ENCODE measurements at regions not wholly inside any gene's neighbourhood (a gene's known extent, or its start where the extent isn't known, plus 50 kb on each side); places are given as distances from the start of the nearest gene placed in this dataset.

DNA sequence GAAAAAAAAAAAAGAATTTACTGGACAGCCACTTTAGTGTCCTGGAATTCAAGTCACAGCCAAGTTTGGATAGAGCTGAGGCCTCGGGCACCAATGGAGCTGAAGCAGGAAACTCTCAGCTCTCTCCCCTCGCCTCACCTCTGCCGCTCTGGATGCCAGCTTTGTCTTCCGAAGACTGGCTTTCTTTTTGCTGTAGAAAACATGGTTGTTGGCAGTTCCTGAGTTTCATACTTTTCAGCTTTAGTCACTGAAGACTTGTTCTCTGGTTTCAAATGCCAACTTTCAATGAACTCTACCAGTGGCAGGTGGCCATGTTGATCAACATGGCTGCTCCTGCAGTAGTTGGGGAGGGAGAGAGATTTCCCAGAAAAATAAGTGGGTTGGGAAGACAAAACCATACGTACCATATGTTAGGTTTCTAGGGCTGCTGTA lies 142.2 kb downstream of the SNX18 start:
- H4K20me1 ChIP-seq (ENCODE audit: control insufficient read depth, extremely low read depth, insufficient read depth, low read length): no peaks in the 10 kb centered on the region
- H3K9me3 ChIP-seq (ENCODE audit: control insufficient read depth, low read depth, low read length): no peaks in the 10 kb centered on the region
- H3K4me3 ChIP-seq (ENCODE audit: control insufficient read depth in 2 of 3, extremely low read depth in 1 of 3, insufficient read depth in 2 of 3, low read depth in 1 of 3, low read length in 3 of 3): no peak overlapping the region
- H2AFZ ChIP-seq (ENCODE audit: control insufficient read depth, low read length): no peak overlapping the region
- no peaks in the 10 kb centered on the region for H3K36me3 ChIP-seq (ENCODE audit: control insufficient read depth in 2 of 2, extremely low read depth in 1 of 2, insufficient read depth in 2 of 2, low read length in 2 of 2)
- no peak overlapping the region for H3K4me2 ChIP-seq (ENCODE audit: control insufficient read depth, extremely low read depth, insufficient read depth, low read depth, low read length)
- no peaks in the 10 kb centered on the region for H3K27me3 ChIP-seq (ENCODE audit: control insufficient read depth, extremely low read depth, insufficient read depth, low read length)
- no peak overlapping the region for H3K27ac ChIP-seq (ENCODE audit: control insufficient read depth, insufficient read depth, low read length)
- peaks cover 13% of the 10 kb centered on the region for H3K4me1 ChIP-seq (ENCODE audit: control insufficient read depth, extremely low read depth, insufficient read depth, low read length)
- dilution Hi-C loops (cut with MboI; ENCODE audit: extremely low pct_ligation_motif_present, low sequenced_read_pairs): no loop called here
- DNase-seq (ENCODE audit: low read depth, low spot score): no peak
- no peaks in the 10 kb centered on the region for H3K79me2 ChIP-seq (ENCODE audit: control insufficient read depth, insufficient read depth, low read length)
- no peak for FAIRE-seq
- TF ChIP-seq EZH2 (IDR thresholded peaks at IDR 0.05; ENCODE audit: low read length): no peak
- TF ChIP-seq, protein P1, sequence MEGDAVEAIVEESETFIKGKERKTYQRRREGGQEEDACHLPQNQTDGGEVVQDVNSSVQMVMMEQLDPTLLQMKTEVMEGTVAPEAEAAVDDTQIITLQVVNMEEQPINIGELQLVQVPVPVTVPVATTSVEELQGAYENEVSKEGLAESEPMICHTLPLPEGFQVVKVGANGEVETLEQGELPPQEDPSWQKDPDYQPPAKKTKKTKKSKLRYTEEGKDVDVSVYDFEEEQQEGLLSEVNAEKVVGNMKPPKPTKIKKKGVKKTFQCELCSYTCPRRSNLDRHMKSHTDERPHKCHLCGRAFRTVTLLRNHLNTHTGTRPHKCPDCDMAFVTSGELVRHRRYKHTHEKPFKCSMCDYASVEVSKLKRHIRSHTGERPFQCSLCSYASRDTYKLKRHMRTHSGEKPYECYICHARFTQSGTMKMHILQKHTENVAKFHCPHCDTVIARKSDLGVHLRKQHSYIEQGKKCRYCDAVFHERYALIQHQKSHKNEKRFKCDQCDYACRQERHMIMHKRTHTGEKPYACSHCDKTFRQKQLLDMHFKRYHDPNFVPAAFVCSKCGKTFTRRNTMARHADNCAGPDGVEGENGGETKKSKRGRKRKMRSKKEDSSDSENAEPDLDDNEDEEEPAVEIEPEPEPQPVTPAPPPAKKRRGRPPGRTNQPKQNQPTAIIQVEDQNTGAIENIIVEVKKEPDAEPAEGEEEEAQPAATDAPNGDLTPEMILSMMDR (optimal IDR thresholded peaks at IDR 0.05 in 1 of 3, IDR thresholded peaks at IDR 0.05 in 1 of 3, conservative IDR thresholded peaks at IDR 0.05 in 1 of 3; ENCODE audit: extremely low read depth in 1 of 3, insufficient read depth in 2 of 3, low read length in 3 of 3): no peak
- no peak overlapping the region for H3K9ac ChIP-seq (ENCODE audit: control insufficient read depth, extremely low read depth, insufficient read depth, low read length)
- no peaks in the 10 kb centered on the region for H3K9me1 ChIP-seq (ENCODE audit: control insufficient read depth, extremely low read depth, insufficient read depth, low read length)

DNA sequence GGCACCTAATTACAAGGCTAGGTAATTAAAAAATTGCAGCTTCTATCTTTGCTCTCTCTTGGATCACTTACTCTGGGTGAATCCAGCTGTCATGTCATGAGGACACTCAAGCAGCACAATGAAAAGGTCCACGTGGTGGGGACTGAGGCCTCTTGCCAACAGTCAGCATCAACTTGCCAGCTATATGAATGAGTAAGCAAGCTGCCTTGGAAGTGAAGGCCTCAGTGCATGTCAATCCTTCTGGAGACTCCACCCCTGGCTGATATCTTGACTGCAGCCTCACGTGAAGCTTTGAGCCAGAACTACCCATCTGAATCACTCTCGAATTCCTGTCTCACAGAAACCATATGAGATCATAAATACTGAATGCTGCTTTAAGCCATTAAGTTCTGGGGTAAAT lies 140.5 kb downstream of the SNX18 start:
- H3K4me2 ChIP-seq (ENCODE audit: control insufficient read depth, extremely low read depth, insufficient read depth, low read depth, low read length): no peak overlapping the region
- TF ChIP-seq, protein P1 (optimal IDR thresholded peaks at IDR 0.05 in 1 of 3, IDR thresholded peaks at IDR 0.05 in 1 of 3, conservative IDR thresholded peaks at IDR 0.05 in 1 of 3; ENCODE audit: extremely low read depth in 1 of 3, insufficient read depth in 2 of 3, low read length in 3 of 3): no peak
- TF ChIP-seq EZH2 (IDR thresholded peaks at IDR 0.05; ENCODE audit: low read length): no peak
- H3K79me2 ChIP-seq (ENCODE audit: control insufficient read depth, insufficient read depth, low read length): no peaks in the 10 kb centered on the region
- no peaks in the 10 kb centered on the region for H3K27me3 ChIP-seq (ENCODE audit: control insufficient read depth, extremely low read depth, insufficient read depth, low read length)
- H2AFZ ChIP-seq (ENCODE audit: control insufficient read depth, low read length): no peak overlapping the region
- H3K9ac ChIP-seq (ENCODE audit: control insufficient read depth, extremely low read depth, insufficient read depth, low read length): no peak overlapping the region
- peak; percentile 87 for FAIRE-seq
- no peaks in the 10 kb centered on the region for H3K9me3 ChIP-seq (ENCODE audit: control insufficient read depth, low read depth, low read length)
- DNase-seq (ENCODE audit: low read depth, low spot score): peak; percentile 84
- no peak overlapping the region for H3K27ac ChIP-seq (ENCODE audit: control insufficient read depth, insufficient read depth, low read length)
- peaks cover 7% of the 10 kb centered on the region for H3K4me1 ChIP-seq (ENCODE audit: control insufficient read depth, extremely low read depth, insufficient read depth, low read length)
- no peaks in the 10 kb centered on the region for H4K20me1 ChIP-seq (ENCODE audit: control insufficient read depth, extremely low read depth, insufficient read depth, low read length)
- H3K36me3 ChIP-seq (ENCODE audit: control insufficient read depth in 2 of 2, extremely low read depth in 1 of 2, insufficient read depth in 2 of 2, low read length in 2 of 2): no peaks in the 10 kb centered on the region
- H3K9me1 ChIP-seq (ENCODE audit: control insufficient read depth, extremely low read depth, insufficient read depth, low read length): no peaks in the 10 kb centered on the region
- no peak overlapping the region for H3K4me3 ChIP-seq (ENCODE audit: control insufficient read depth in 2 of 3, extremely low read depth in 1 of 3, insufficient read depth in 2 of 3, low read depth in 1 of 3, low read length in 3 of 3)
- dilution Hi-C loops (cut with MboI; ENCODE audit: extremely low pct_ligation_motif_present, low sequenced_read_pairs): no loop called here

All from keratinocyte (primary cell).